H9 (cell line): ENCODE measurements at regions not wholly inside any gene's neighbourhood (a gene's known extent, or its start where the extent isn't known, plus 50 kb on each side); places are given as distances from the start of the nearest gene placed in this dataset.

Experiments
- DNase-seq: peaks from one replicate; pipeline ENCODE4 v3.0.0-alpha.2; 2017
- H2AFZ ChIP-seq: one replicate; pipeline ENCODE4 v1.6.1; 2013; ENCODE audit warnings: mild to moderate bottlenecking, low read length, control low read depth, moderate library complexity
- H2AK5ac ChIP-seq: 2 replicates; pipeline ENCODE4 v1.6.1; 2013; ENCODE audit warnings: low read length, control low read depth, mixed read lengths; ENCODE audit not compliant: insufficient read length
- H2BK120ac ChIP-seq: one replicate; pipeline ENCODE4 v1.6.1; 2013; ENCODE audit warnings: low read depth, mild to moderate bottlenecking, low read length, control low read depth, inconsistent platforms; ENCODE audit not compliant: poor library complexity, severe bottlenecking
- H2BK12ac ChIP-seq: 2 replicates; pipeline ENCODE4 v1.6.1; 2013; ENCODE audit warnings: low read length, control low read depth, mixed read lengths, low read depth; ENCODE audit not compliant: insufficient read length
- H2BK15ac ChIP-seq: 2 replicates; pipeline ENCODE4 v1.6.1; 2013; ENCODE audit warnings: low read depth, low read length, control low read depth
- H2BK20ac ChIP-seq: one replicate; pipeline ENCODE4 v1.6.1; 2013; ENCODE audit warnings: low read depth, mild to moderate bottlenecking, low read length, control low read depth, inconsistent platforms; ENCODE audit not compliant: poor library complexity, severe bottlenecking
- H2BK5ac ChIP-seq: 2 replicates; pipeline ENCODE4 v1.6.1; 2013; ENCODE audit warnings: low read length, control low read depth, mixed read lengths; ENCODE audit not compliant: insufficient read length
- H3K14ac ChIP-seq: 2 replicates; pipeline ENCODE4 v1.6.1; 2013; ENCODE audit warnings: low read length, control low read depth; ENCODE audit not compliant: insufficient read depth
- H3K18ac ChIP-seq: 2 replicates; pipeline ENCODE4 v1.6.1; 2013; ENCODE audit warnings: low read depth, mild to moderate bottlenecking, mixed read lengths, low read length, control low read depth; ENCODE audit not compliant: insufficient read length
- H3K23ac ChIP-seq: 2 replicates; pipeline ENCODE4 v1.6.1; 2013; ENCODE audit warnings: low read length, control low read depth, mixed read lengths, low read depth; ENCODE audit not compliant: insufficient read length
- H3K23me2 ChIP-seq: 2 replicates; pipeline ENCODE4 v1.6.1; 2013; ENCODE audit warnings: low read depth, mild to moderate bottlenecking, mixed read lengths, low read length, control low read depth; ENCODE audit not compliant: insufficient read length, poor library complexity, severe bottlenecking
- H3K27ac ChIP-seq: 2 replicates; pipeline ENCODE4 v1.5.1; 2013; ENCODE audit warnings: low read length, control low read depth, mixed read lengths, low read depth; ENCODE audit not compliant: insufficient read length
- H3K27me3 ChIP-seq: 2 replicates; pipeline ENCODE4 v1.6.1; 2013; ENCODE audit warnings: low read length, control low read depth, inconsistent platforms; ENCODE audit not compliant: insufficient read depth
- H3K4ac ChIP-seq: 2 replicates; pipeline ENCODE4 v1.6.1; 2013; ENCODE audit warnings: low read depth, mild to moderate bottlenecking, control low read depth, inconsistent platforms, low read length, moderate library complexity
- H3K4me1 ChIP-seq: 2 replicates; pipeline ENCODE4 v1.6.1; 2013; ENCODE audit warnings: low read length, control low read depth, inconsistent platforms; ENCODE audit not compliant: insufficient read depth
- H3K4me2 ChIP-seq: 2 replicates; pipeline ENCODE4 v1.6.1; 2013; ENCODE audit warnings: low read length, control low read depth, mixed read lengths; ENCODE audit not compliant: insufficient read length, insufficient read depth
- H3K56ac ChIP-seq: 2 replicates; pipeline ENCODE4 v1.6.1; 2013; ENCODE audit warnings: low read depth, mild to moderate bottlenecking, mixed read lengths, low read length, control low read depth; ENCODE audit not compliant: insufficient read length
- H3K79me1 ChIP-seq: 2 replicates; pipeline ENCODE4 v1.6.1; 2013; ENCODE audit warnings: low read depth, mild to moderate bottlenecking, moderate library complexity, low read length, control low read depth, inconsistent platforms; ENCODE audit not compliant: insufficient read depth, poor library complexity, severe bottlenecking
- H3K79me2 ChIP-seq: 2 replicates; pipeline ENCODE4 v1.6.1; 2013; ENCODE audit warnings: low read length, control low read depth, inconsistent platforms; ENCODE audit not compliant: insufficient read depth
- H3K9ac ChIP-seq: 2 replicates; pipeline ENCODE4 v1.6.1; 2013; ENCODE audit warnings: low read length, control low read depth, mixed read lengths; ENCODE audit not compliant: insufficient read length; ENCODE audit errors: extremely low read depth
- H3K9me3 ChIP-seq: one replicate; pipeline ENCODE4 v1.6.1; 2013; ENCODE audit warnings: low read depth, low read length, inconsistent platforms; ENCODE audit not compliant: control insufficient read depth
- H3T11ph ChIP-seq: one replicate; pipeline ENCODE4 v1.6.1; 2013; ENCODE audit warnings: mild to moderate bottlenecking, low read length, control low read depth, inconsistent platforms
- H4K20me1 ChIP-seq: one replicate; pipeline ENCODE4 v1.6.1; 2013; ENCODE audit not compliant: control insufficient read depth, insufficient read length, insufficient read depth
- H4K5ac ChIP-seq: 2 replicates; pipeline ENCODE4 v1.6.1; 2013; ENCODE audit warnings: low read depth, mild to moderate bottlenecking, mixed read lengths, low read length, control low read depth; ENCODE audit not compliant: insufficient read length
- H4K8ac ChIP-seq: replicated peaks from 2 replicates; pipeline ENCODE4 v1.6.1; 2013; ENCODE audit warnings: low read length, control low read depth, mixed read lengths, low read depth; ENCODE audit not compliant: insufficient read length
- H4K91ac ChIP-seq: 2 replicates; pipeline ENCODE4 v1.6.1; 2013; ENCODE audit warnings: low read depth, mild to moderate bottlenecking, moderate library complexity, mixed read lengths, low read length, control low read depth; ENCODE audit not compliant: insufficient read length
- H3K27ac Mint-ChIP-seq, 3 experiments: 2 replicates in 2 of 3; 3 replicates in 1 of 3; pipeline ENCODE4 v1.8.0; 2020 to 2021; ENCODE audit warnings: mixed read lengths in 3 of 3, mild to moderate bottlenecking in 1 of 3, moderate library complexity in 1 of 3
- H3K27me3 Mint-ChIP-seq: 2 replicates; pipeline ENCODE4 v1.8.0; 2021; ENCODE audit warnings: low read depth, mild to moderate bottlenecking, moderate library complexity, mixed read lengths
- H3K36me3 Mint-ChIP-seq, 3 experiments: 2 replicates in 2 of 3; 3 replicates in 1 of 3; pipeline ENCODE4 v1.8.0; 2020 to 2021; ENCODE audit warnings: low read depth in 3 of 3, mixed read lengths in 3 of 3; ENCODE audit not compliant: insufficient read depth in 1 of 3
- H3K4me1 Mint-ChIP-seq, 2 experiments: 2 replicates each; pipeline ENCODE4 v1.8.0; 2020; ENCODE audit warnings: mixed read lengths in 2 of 2
- H3K4me3 Mint-ChIP-seq, 2 experiments: 2 replicates in 1 of 2; 3 replicates in 1 of 2; pipeline ENCODE4 v1.8.0; 2020 to 2021; ENCODE audit warnings: mild to moderate bottlenecking in 2 of 2, mixed read lengths in 2 of 2, moderate library complexity in 1 of 2
- H3K9me3 Mint-ChIP-seq, 2 experiments: 2 replicates in 1 of 2; 3 replicates in 1 of 2; pipeline ENCODE4 v1.8.0; 2020; ENCODE audit warnings: mild to moderate bottlenecking in 2 of 2, mixed read lengths in 2 of 2, moderate library complexity in 1 of 2
- WGBS: extraction: QIAGEN DNeasy Blood & Tissue Kit; methylation state at CpG from one replicate; pipeline ENCODE4 v1.1.7; 2013; ENCODE audit warnings: missing lambda C conversion rate, low lambda C conversion rate, mixed read lengths; ENCODE audit not compliant: insufficient read length; ENCODE audit errors: extremely low coverage; 5-methylcytosine and 5-hydroxymethylcytosine counted together
- TF ChIP-seq, protein P1 (sequence below): fragments of 200-600 bp; sonication (generic); conservative IDR thresholded peaks from 3 replicates; pipeline ENCODE4 v1.8.0; 2021; ENCODE audit warnings: antibody characterized with exemption, mild to moderate bottlenecking

DNA sequence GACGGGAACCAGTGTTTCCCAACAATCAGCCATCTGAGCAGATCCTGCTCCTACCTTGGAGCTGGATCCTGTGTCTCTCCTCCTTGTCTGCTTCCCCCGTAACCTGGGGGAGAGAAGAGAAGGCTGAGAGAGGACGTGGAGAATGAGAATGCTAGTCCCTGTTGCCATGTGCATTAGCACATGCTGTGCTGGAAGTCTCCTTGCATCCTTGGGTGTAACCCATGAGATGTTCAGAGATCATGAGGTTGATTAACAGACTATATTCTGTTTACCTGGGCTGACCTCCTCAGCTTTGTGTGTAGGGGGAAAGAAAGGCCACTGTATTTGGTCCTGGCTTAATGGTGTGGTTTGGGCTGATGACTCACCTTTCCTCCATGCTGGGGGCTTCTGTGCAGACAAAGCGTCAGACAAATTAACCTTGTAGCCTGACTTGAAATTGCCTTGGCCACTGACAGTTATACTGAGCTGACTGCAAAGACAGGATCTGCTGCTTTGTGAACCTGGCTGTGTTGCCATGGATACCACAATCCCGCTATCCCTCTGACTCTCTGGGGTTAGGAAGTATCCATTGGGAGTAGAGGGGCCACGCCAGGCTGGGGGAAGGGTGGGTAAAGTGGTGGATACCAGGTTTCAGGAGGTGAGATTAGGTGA lies 243.7 kb upstream of the CHD6 start:
- Histone ChIP-seq H2AK5ac (no peak overlapping the region), H4K5ac (no peak overlapping the region), H3K4me2 (no peak overlapping the region), H3K23ac (no peak overlapping the region), H3K79me1 (no peaks in the 10 kb centered on the region), H3K79me2 (no peaks in the 10 kb centered on the region), H3T11ph (no peak overlapping the region), H2BK12ac (no peak overlapping the region), H3K56ac (no peak overlapping the region), H2AFZ (no peak overlapping the region), H4K91ac (no peak overlapping the region), H2BK120ac (no peak overlapping the region), H3K27me3 (no peaks in the 10 kb centered on the region), H2BK15ac (0 out of 2 replicates have a peak overlapping the region, but pooled peaks have one; percentile 42), H2BK5ac (no peak overlapping the region), H3K18ac (no peak overlapping the region), H3K9me3 (peaks cover 1% of the 10 kb centered on the region), H3K27ac (no peak overlapping the region), H3K4ac (no peak overlapping the region), H3K9ac (no peak overlapping the region), H3K14ac (0 out of 2 replicates have a peak overlapping the region, but pooled peaks have one; percentile 52), H4K8ac (no peak overlapping the region), H2BK20ac (no peak overlapping the region), H4K20me1 (no peaks in the 10 kb centered on the region), H3K23me2 (no peaks in the 10 kb centered on the region), H3K4me1 (no peaks in the 10 kb centered on the region; the same call in 1 of the 2 replicates)
- no CpG with 5 or more reads among the region's 6 CpGs for WGBS
- Mint-ChIP-seq H3K27ac (no peak overlapping the region), H3K9me3 (peaks cover 21 to 25% of the 10 kb centered on the region in 2 experiments), H3K4me1 (peaks cover 11 to 20% of the 10 kb centered on the region in 2 experiments), H3K27me3 (peaks cover 5% of the 10 kb centered on the region), H3K36me3 (peaks cover 7 to 18% (median 15%) of the 10 kb centered on the region in 3 experiments; a peak in 6 of 7 replicates), H3K4me3 (no peak overlapping the region)
- DNase-seq: peak; percentile 52
- TF ChIP-seq, protein P1, sequence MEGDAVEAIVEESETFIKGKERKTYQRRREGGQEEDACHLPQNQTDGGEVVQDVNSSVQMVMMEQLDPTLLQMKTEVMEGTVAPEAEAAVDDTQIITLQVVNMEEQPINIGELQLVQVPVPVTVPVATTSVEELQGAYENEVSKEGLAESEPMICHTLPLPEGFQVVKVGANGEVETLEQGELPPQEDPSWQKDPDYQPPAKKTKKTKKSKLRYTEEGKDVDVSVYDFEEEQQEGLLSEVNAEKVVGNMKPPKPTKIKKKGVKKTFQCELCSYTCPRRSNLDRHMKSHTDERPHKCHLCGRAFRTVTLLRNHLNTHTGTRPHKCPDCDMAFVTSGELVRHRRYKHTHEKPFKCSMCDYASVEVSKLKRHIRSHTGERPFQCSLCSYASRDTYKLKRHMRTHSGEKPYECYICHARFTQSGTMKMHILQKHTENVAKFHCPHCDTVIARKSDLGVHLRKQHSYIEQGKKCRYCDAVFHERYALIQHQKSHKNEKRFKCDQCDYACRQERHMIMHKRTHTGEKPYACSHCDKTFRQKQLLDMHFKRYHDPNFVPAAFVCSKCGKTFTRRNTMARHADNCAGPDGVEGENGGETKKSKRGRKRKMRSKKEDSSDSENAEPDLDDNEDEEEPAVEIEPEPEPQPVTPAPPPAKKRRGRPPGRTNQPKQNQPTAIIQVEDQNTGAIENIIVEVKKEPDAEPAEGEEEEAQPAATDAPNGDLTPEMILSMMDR: no peak
